H1 (cell line): ENCODE measurements at regions not wholly inside any gene's neighbourhood (a gene's known extent, or its start where the extent isn't known, plus 50 kb on each side); places are given as distances from the start of the nearest gene placed in this dataset.

ENCODE experiments used
- CTCF ChIA-PET: fragments of 300-600 bp; sonication (Branson Sonifier 250); formaldehyde crosslinking; loops from one replicate; lab custom pipeline; 2021; ENCODE audit not compliant: partially characterized antibody; lab: Charles Lee
- POLR2A ChIA-PET: fragments of 300-600 bp; sonication (Branson Sonifier 250); formaldehyde crosslinking; loops from one replicate; lab custom pipeline; 2021; ENCODE audit warnings: inconsistent platforms; ENCODE audit not compliant: partially characterized antibody; lab: Charles Lee
- DNase-seq, 2 experiments: peaks; one replicate each; pipeline versions ENCODE4 v3.0.0 to v3.0.0-alpha.2; 2010 to 2022; ENCODE audit warnings: low spot score in 2 of 2, low read depth in 1 of 2, mixed read lengths in 1 of 2
- FAIRE-seq: peaks from 2 replicates; lab custom pipeline; 2011; peaks lifted over from hg19 to GRCh38; lab: Jason Lieb, UNC
- H2AFZ ChIP-seq: 2 replicates; pipeline ENCODE4 v1.8.1; 2012; ENCODE audit warnings: low read length, inconsistent platforms
- H2AK5ac ChIP-seq: 2 replicates; pipeline ENCODE4 v1.6.1; 2013; ENCODE audit warnings: low read depth, low read length
- H2BK120ac ChIP-seq: replicated peaks from 2 replicates; pipeline ENCODE3; 2013; ENCODE audit warnings: low read depth, low read length, inconsistent platforms
- H2BK12ac ChIP-seq: 2 replicates; pipeline ENCODE4 v1.6.1; 2013; ENCODE audit warnings: low read depth, low read length
- H2BK15ac ChIP-seq: 2 replicates; pipeline ENCODE4 v1.6.1; 2013; ENCODE audit warnings: low read length
- H2BK20ac ChIP-seq: 2 replicates; pipeline ENCODE4 v1.6.1; 2013; ENCODE audit warnings: low read length
- H2BK5ac ChIP-seq: 2 replicates; pipeline ENCODE4 v1.6.1; 2013; ENCODE audit warnings: low read depth, low read length
- H3K14ac ChIP-seq: 2 replicates; pipeline ENCODE4 v1.6.1; 2013; ENCODE audit warnings: inconsistent platforms; ENCODE audit not compliant: insufficient read length
- H3K18ac ChIP-seq: 2 replicates; pipeline ENCODE4 v1.6.1; 2013; ENCODE audit warnings: low read length; ENCODE audit errors: extremely low read depth
- H3K23ac ChIP-seq: 2 replicates; pipeline ENCODE4 v1.6.1; 2013; ENCODE audit warnings: inconsistent platforms; ENCODE audit not compliant: insufficient read length
- H3K23me2 ChIP-seq: 2 replicates; pipeline ENCODE4 v1.6.1; 2013; ENCODE audit warnings: low read depth, low read length
- H3K27ac ChIP-seq: 2 replicates; pipeline ENCODE4 v1.6.1; 2011; ENCODE audit warnings: low read depth, low read length, inconsistent platforms
- H3K27me3 ChIP-seq, 4 experiments: replicated peaks in 1 of 4; 1 replicate in 1 of 4; 2 replicates in 3 of 4; pipeline versions ENCODE4 v1.6.1 to v1.8.1; 2011 to 2013; ENCODE audit warnings: low read length in 3 of 4, mild to moderate bottlenecking in 3 of 4, inconsistent platforms in 2 of 4, mixed read lengths in 2 of 4, moderate library complexity in 1 of 4; ENCODE audit not compliant: control insufficient read depth in 3 of 4, insufficient read depth in 3 of 4; ENCODE audit errors: extremely low read depth in 1 of 4
- H3K36me3 ChIP-seq, 4 experiments: 2 replicates each; pipeline versions ENCODE4 v1.6.1 to v1.8.1; 2011 to 2013; ENCODE audit warnings: mild to moderate bottlenecking in 4 of 4, low read length in 3 of 4, moderate library complexity in 2 of 4, control low read depth in 1 of 4, inconsistent platforms in 1 of 4; ENCODE audit not compliant: insufficient read depth in 4 of 4, control insufficient read depth in 2 of 4
- H3K4ac ChIP-seq: replicated peaks from 2 replicates; pipeline ENCODE3; 2013; ENCODE audit warnings: low read length, low read depth, mixed read lengths, inconsistent platforms; ENCODE audit not compliant: insufficient read length
- H3K4me1 ChIP-seq, 4 experiments: replicated peaks in 1 of 4; 1 replicate in 1 of 4; 2 replicates in 3 of 4; pipeline versions ENCODE4 v1.6.1 to v1.8.1; 2011 to 2013; ENCODE audit warnings: low read length in 3 of 4, inconsistent platforms in 2 of 4, mixed read lengths in 1 of 4; ENCODE audit not compliant: insufficient read depth in 4 of 4, control insufficient read depth in 3 of 4
- H3K4me2 ChIP-seq, 2 experiments: 2 replicates each; pipeline versions ENCODE4 v1.6.1 to v1.8.1; 2011 to 2013; ENCODE audit warnings: low read depth in 2 of 2, low read length in 2 of 2, control low read depth in 1 of 2, inconsistent platforms in 1 of 2, mild to moderate bottlenecking in 1 of 2; ENCODE audit not compliant: insufficient read depth in 1 of 2
- H3K4me3 ChIP-seq, 4 experiments: fragments of 200-600, 300-600 bp in 1 of 4; sonication (generic), shearing (Covaris generic), sonication (Bioruptor Twin) in 1 of 4; 2 replicates each; pipeline versions ENCODE4 v1.5.1 to v1.8.1; 2011 to 2016; ENCODE audit warnings: low read length in 4 of 4, low read depth in 3 of 4, control low read depth in 2 of 4, inconsistent platforms in 2 of 4, mild to moderate bottlenecking in 2 of 4, mixed read lengths in 1 of 4, moderate library complexity in 1 of 4; ENCODE audit not compliant: insufficient read depth in 2 of 4; ENCODE audit errors: extremely low read depth in 1 of 4
- H3K56ac ChIP-seq: replicated peaks from 2 replicates; pipeline ENCODE3; 2013; ENCODE audit warnings: low read depth, mild to moderate bottlenecking, mixed read lengths, low read length, inconsistent platforms; ENCODE audit not compliant: insufficient read length
- H3K79me1 ChIP-seq: 2 replicates; pipeline ENCODE4 v1.6.1; 2013; ENCODE audit warnings: low read depth, low read length, control low read depth
- H3K79me2 ChIP-seq, 2 experiments: 2 replicates each; pipeline versions ENCODE4 v1.6.1 to v1.8.1; 2012 to 2013; ENCODE audit warnings: low read length in 2 of 2, mild to moderate bottlenecking in 2 of 2, inconsistent platforms in 1 of 2; ENCODE audit not compliant: insufficient read depth in 2 of 2, control insufficient read depth in 1 of 2
- H3K9ac ChIP-seq, 4 experiments: replicated peaks in 1 of 4; 1 replicate in 1 of 4; 2 replicates in 3 of 4; pipeline versions ENCODE4 v1.6.1 to v1.8.1; 2011 to 2013; ENCODE audit warnings: low read depth in 3 of 4, low read length in 3 of 4, control low read depth in 2 of 4, mild to moderate bottlenecking in 2 of 4, moderate library complexity in 2 of 4, inconsistent platforms in 1 of 4; ENCODE audit errors: extremely low read depth in 1 of 4
- H3K9me3 ChIP-seq, 2 experiments: 2 replicates each; pipeline versions ENCODE4 v1.6.1 to v1.8.1; 2012 to 2013; ENCODE audit warnings: mild to moderate bottlenecking in 2 of 2, moderate library complexity in 2 of 2, control low read depth in 1 of 2, inconsistent platforms in 1 of 2, low read depth in 1 of 2, low read length in 1 of 2, mixed read lengths in 1 of 2; ENCODE audit not compliant: insufficient read depth in 2 of 2
- H4K20me1 ChIP-seq, 2 experiments: replicated peaks in 1 of 2; 2 replicates each; pipeline versions ENCODE3 to v1.8.1; 2011 to 2013; ENCODE audit warnings: inconsistent platforms in 2 of 2, low read length in 2 of 2, mild to moderate bottlenecking in 1 of 2; ENCODE audit not compliant: insufficient read depth in 2 of 2, control insufficient read depth in 1 of 2
- H4K5ac ChIP-seq: 2 replicates; pipeline ENCODE4 v1.6.1; 2013; ENCODE audit warnings: low read length, low read depth, mixed read lengths, inconsistent platforms; ENCODE audit not compliant: insufficient read length
- H4K8ac ChIP-seq: 2 replicates; pipeline ENCODE4 v1.8.0; 2013; ENCODE audit warnings: mild to moderate bottlenecking, moderate library complexity, low read length, inconsistent platforms; ENCODE audit not compliant: insufficient read depth; ENCODE audit errors: extremely low read depth
- H4K91ac ChIP-seq: replicated peaks from 2 replicates; pipeline ENCODE3; 2013; ENCODE audit warnings: low read length, mixed read lengths, inconsistent platforms; ENCODE audit not compliant: insufficient read length
- GABPA ChIP-seq: IDR thresholded peaks from 2 replicates; pipeline ENCODE4 v1.6.1; 2011; ENCODE audit warnings: mild to moderate bottlenecking, low read length, moderate library complexity, borderline replicate concordance; ENCODE audit not compliant: insufficient read depth
- KDM1A ChIP-seq: fragments of 200-600, 300-600 bp; sonication (generic); IDR thresholded peaks from 2 replicates; pipeline ENCODE4 v1.7.1; 2016; ENCODE audit warnings: mild to moderate bottlenecking, low read length, borderline replicate concordance
- WGBS, 2 experiments: shearing (Covaris generic) in 1 of 2; methylation state at CpG; one replicate each; pipeline versions ENCODE4 v1.1.6 to v1.1.7; 2013 to 2015; ENCODE audit warnings: low lambda C conversion rate in 2 of 2, mixed read lengths in 2 of 2, inconsistent platforms in 1 of 2, low coverage in 1 of 2, missing lambda C conversion rate in 1 of 2; ENCODE audit not compliant: insufficient replicate concordance in 2 of 2, insufficient coverage in 1 of 2, insufficient read length in 1 of 2; ENCODE audit errors: extremely low coverage in 1 of 2, missing lambda C conversion rate in 1 of 2; 5-methylcytosine and 5-hydroxymethylcytosine counted together

DNA sequence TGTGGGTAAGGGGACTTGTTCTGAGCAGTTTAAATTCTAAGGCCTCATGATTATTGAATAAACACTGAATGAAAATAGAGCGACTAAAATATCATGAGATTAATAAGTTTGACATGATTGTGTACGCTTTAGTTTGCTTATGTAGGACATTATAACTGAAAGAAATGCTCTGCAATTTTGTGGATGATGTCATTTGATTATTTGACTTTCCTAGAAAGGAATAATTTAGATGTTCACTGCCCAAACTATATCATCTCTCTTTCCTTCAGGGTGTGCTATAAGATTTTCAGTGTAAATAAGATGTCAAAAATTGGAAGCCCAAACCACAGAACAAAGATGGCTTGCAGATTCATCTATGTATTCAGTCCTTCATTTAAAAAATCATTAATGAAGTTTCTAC lies 115.7 kb upstream of the MTAP start:
- Histone ChIP-seq H3K23ac (no peak overlapping the region), H3K4ac (no peak overlapping the region), H3K23me2 (no peaks in the 10 kb centered on the region), H3K27ac (no peak overlapping the region), H4K91ac (no peak overlapping the region), H3K4me2 (no peak overlapping the region), H3K36me3 (no peaks in the 10 kb centered on the region), H3K4me1 (no peaks in the 10 kb centered on the region), H3K18ac (no peak overlapping the region), H3K79me2 (no peaks in the 10 kb centered on the region), H3K27me3 (no peaks in the 10 kb centered on the region), H2AFZ (no peak overlapping the region), H3K4me3 (no peak overlapping the region), H3K14ac (no peak overlapping the region), H3K56ac (no peak overlapping the region), H4K5ac (no peak overlapping the region), H2BK15ac (no peak overlapping the region), H2BK5ac (no peak overlapping the region), H4K20me1 (no peaks in the 10 kb centered on the region), H4K8ac (no peak overlapping the region), H2BK120ac (no peak overlapping the region), H2AK5ac (no peak overlapping the region), H3K9me3 (no peaks in the 10 kb centered on the region), H2BK12ac (no peak overlapping the region), H2BK20ac (no peak overlapping the region), H3K79me1 (no peaks in the 10 kb centered on the region), H3K9ac (no peak overlapping the region)
- DNase-seq (no peak), FAIRE-seq (no peak)
- WGBS, 2 experiments: 92% methylated on average over 2 of the region's 2 CpGs; no CpG with 5 or more reads in 1 of the 2 experiments
- CTCF ChIA-PET: interaction anchor here (1.4 kb wide), 1 partner anchor 295 kb away, joined by 3 read pairs; no protein-coding TSS in a partner anchor
- POLR2A ChIA-PET: no interaction called here
- TF ChIP-seq KDM1A: no peak
- TF ChIP-seq GABPA: no peak
